Ectodermal cell (in vitro differentiated cells): ENCODE measurements at regions not wholly inside any gene's neighbourhood (a gene's known extent, or its start where the extent isn't known, plus 50 kb on each side); places are given as distances from the start of the nearest gene placed in this dataset.

Source experiments
- H3K27ac ChIP-seq: 2 replicates; pipeline ENCODE4 v1.7.0; 2013; ENCODE audit warnings: mild to moderate bottlenecking, low read depth, low read length; ENCODE audit not compliant: insufficient read depth, poor library complexity, severe bottlenecking
- H3K27me3 ChIP-seq: 2 replicates; pipeline ENCODE4 v1.7.0; 2013; ENCODE audit warnings: mild to moderate bottlenecking, low read length; ENCODE audit not compliant: insufficient read depth, control insufficient read depth, poor library complexity, severe bottlenecking
- H3K36me3 ChIP-seq: one replicate; pipeline ENCODE4 v1.7.0; 2013; ENCODE audit warnings: low read length; ENCODE audit not compliant: control insufficient read depth, insufficient read depth
- H3K4me1 ChIP-seq: one replicate; pipeline ENCODE4 v1.7.0; 2013; ENCODE audit warnings: low read length; ENCODE audit not compliant: control insufficient read depth, insufficient read depth
- H3K4me3 ChIP-seq: 2 replicates; pipeline ENCODE4 v1.7.0; 2013; ENCODE audit warnings: low read depth, low read length, control low read depth; ENCODE audit not compliant: insufficient read depth
- H3K9me3 ChIP-seq: 2 replicates; pipeline ENCODE4 v1.7.0; 2013; ENCODE audit warnings: mild to moderate bottlenecking, low read length, moderate library complexity; ENCODE audit not compliant: control insufficient read depth
- WGBS, 2 experiments: methylation state at CpG; one replicate each; pipeline ENCODE4 v1.1.7; 2013; ENCODE audit warnings: missing lambda C conversion rate in 2 of 2; 5-methylcytosine and 5-hydroxymethylcytosine counted together

DNA sequence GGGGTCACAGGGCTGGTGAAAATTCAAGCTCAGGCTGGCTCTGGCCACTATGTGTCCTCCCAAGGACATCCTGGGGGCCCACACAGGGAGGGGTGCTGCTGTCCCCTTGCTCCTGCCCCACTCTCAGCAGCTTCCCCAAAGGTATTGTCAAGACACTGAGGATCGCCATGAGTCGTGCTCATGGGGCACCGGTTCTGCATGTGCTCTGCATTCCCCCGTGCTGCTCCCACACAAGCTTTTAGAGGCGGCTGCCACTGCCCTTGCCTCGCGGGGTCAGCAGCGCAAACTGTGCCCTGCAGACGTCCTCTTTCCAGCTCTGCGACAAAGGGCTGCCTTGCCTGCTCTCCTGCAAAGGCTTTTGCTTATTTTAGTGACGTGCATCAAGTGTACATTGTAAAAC, 179.8 kb downstream of the ERMARD start:
- Histone ChIP-seq H3K4me3 (no peak overlapping the region), H3K4me1 (peaks cover 8% of the 10 kb centered on the region), H3K27me3 (no peaks in the 10 kb centered on the region), H3K9me3 (no peaks in the 10 kb centered on the region), H3K27ac (no peak overlapping the region), H3K36me3 (no peaks in the 10 kb centered on the region)
- 77 to 81% methylated on average over 11 of the region's 11 CpGs for WGBS, 2 experiments

DNA sequence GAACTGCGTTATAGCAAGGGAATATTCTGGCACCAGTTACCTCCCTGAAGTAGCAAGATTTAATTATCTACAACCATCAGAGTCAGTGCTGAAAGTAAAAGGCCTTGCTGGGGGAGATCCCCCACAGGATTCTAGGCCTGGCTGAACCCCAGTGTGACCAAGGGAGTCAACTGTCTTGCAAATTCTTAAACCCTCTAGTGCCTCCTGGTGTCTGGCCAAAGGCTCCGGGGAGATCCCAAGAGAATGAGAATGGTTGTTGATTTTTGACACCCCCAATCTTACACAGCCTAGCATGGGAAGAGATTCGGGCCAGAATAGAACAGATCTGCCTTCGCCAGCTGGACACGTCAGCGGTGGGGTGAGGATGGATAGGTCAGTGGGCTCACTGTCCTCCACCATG, 179.4 kb downstream of the ERMARD start:
- no peak overlapping the region for H3K27ac ChIP-seq
- no peaks in the 10 kb centered on the region for H3K9me3 ChIP-seq
- no peak overlapping the region for H3K4me3 ChIP-seq
- H3K27me3 ChIP-seq, result no peaks in the 10 kb centered on the region
- no peaks in the 10 kb centered on the region for H3K36me3 ChIP-seq
- peaks cover 8% of the 10 kb centered on the region for H3K4me1 ChIP-seq
- 91 to 94% methylated on average over 6 of the region's 6 CpGs for WGBS, 2 experiments

DNA sequence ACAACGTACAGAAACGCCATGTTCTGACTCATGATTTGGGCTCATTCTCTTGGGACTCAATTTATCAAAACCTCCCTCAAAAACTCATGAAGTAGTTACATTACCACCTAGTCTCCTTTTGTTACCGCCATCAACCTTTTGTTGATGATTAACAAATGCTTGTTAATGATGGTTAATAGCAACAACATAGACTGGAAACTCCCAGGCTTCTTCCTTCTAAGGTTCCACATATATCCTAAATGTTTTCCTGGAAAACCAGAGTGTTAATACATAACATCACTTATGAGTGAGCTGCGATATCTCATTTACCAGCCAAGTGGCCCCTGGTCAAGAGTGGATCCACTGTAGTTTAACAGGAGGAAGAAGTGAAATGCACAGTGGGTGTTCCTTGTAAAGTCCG, 176.3 kb downstream of the ERMARD start:
- no peaks in the 10 kb centered on the region for H3K9me3 ChIP-seq
- no peak overlapping the region for H3K27ac ChIP-seq
- H3K4me3 ChIP-seq, result no peak overlapping the region
- H3K27me3 ChIP-seq, result no peaks in the 10 kb centered on the region
- H3K4me1 ChIP-seq, result peaks cover 7% of the 10 kb centered on the region
- WGBS, 2 experiments, result 91 to 92% methylated on average over 4 to 5 of the region's 5 CpGs
- no peaks in the 10 kb centered on the region for H3K36me3 ChIP-seq

DNA sequence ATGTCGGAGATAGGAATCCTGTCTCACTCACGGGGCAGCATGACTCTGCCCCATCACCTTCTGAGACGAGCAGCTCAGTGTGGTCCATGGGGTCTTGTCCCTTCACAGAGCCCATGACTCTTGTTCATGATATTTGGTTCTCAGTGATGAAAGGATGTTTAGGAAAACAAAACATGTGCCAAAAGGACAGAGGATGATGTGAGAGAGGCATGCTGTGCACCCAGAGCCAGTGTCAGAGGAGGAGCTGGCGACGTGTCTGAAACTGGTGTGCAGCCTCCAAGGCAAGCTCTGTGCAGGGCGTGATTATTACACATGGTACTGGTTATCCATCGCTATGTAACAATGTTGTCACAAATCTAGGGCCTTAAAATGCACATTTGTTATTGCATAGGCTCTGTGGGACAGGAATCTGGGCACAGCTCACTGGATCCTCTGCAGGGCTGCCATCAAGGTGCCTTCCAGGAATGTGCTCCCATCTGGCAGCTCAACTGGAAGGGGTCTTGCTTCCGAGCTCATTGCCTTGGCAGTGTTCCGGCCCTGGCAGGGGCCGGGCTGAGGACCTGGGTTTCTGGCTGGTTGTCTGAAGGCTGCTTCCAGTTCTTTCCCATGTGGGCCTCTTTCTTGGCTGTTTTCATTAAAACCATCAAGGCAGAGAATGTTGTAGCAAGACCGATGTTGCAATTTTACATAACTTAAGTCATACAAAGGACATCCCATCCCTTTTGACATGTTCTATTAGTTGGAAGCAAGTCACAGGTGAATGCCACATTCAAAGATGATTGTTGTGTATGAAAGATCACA, 175.4 kb downstream of the ERMARD start:
- H3K9me3 ChIP-seq, result no peaks in the 10 kb centered on the region
- peaks cover 6% of the 10 kb centered on the region for H3K4me1 ChIP-seq
- whole genome bisulfite sequencing, 2 experiments, result 95 to 96% methylated on average over 11 of the region's 11 CpGs
- no peak overlapping the region for H3K4me3 ChIP-seq
- H3K27me3 ChIP-seq, result no peaks in the 10 kb centered on the region
- no peak overlapping the region for H3K27ac ChIP-seq
- no peaks in the 10 kb centered on the region for H3K36me3 ChIP-seq

DNA sequence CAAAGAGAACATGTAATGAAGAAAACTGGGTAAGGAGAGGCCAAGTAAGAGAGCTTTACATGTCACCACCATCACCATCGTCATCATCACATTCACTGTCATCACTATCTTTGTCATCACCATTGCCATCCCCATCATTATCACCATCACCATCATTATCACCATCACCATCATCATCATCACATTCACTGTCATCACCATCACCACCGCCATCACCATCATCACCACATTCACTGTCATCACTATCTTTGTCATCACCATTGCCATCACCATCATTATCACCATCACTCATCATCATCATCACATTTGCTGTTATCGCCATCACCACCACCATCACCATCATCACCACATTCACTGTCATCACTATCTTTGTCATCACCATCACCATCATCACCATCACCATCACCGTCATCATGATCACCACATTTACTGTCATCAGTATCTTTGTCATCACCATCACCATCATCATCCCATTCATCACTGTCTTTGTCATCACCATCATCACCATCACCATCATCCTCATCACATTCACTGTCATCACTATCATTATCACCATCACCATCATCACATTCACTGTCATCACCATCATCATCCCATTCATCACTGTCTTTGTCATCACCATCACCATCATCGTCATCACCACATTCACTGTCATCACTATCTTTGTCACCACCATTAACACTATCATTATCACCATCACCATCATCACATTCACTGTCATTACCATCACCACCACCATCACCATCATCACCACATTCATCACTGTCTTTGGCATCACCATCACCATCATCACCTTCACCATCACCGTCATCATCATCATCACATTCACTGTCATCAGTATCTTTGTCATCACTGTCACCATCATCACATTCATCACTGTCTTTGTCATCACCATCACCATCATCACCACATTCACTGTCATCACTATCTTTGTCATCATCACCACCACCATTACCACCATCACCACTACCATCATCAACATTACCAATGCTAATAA, 172.3 kb downstream of the ERMARD start:
- Histone ChIP-seq H3K4me1 (peaks cover 8% of the 10 kb centered on the region), H3K27me3 (no peaks in the 10 kb centered on the region), H3K36me3 (no peaks in the 10 kb centered on the region), H3K27ac (no peak overlapping the region), H3K4me3 (no peak overlapping the region), H3K9me3 (no peaks in the 10 kb centered on the region)
- 85 to 88% methylated on average over 6 of the region's 6 CpGs for WGBS, 2 experiments

DNA sequence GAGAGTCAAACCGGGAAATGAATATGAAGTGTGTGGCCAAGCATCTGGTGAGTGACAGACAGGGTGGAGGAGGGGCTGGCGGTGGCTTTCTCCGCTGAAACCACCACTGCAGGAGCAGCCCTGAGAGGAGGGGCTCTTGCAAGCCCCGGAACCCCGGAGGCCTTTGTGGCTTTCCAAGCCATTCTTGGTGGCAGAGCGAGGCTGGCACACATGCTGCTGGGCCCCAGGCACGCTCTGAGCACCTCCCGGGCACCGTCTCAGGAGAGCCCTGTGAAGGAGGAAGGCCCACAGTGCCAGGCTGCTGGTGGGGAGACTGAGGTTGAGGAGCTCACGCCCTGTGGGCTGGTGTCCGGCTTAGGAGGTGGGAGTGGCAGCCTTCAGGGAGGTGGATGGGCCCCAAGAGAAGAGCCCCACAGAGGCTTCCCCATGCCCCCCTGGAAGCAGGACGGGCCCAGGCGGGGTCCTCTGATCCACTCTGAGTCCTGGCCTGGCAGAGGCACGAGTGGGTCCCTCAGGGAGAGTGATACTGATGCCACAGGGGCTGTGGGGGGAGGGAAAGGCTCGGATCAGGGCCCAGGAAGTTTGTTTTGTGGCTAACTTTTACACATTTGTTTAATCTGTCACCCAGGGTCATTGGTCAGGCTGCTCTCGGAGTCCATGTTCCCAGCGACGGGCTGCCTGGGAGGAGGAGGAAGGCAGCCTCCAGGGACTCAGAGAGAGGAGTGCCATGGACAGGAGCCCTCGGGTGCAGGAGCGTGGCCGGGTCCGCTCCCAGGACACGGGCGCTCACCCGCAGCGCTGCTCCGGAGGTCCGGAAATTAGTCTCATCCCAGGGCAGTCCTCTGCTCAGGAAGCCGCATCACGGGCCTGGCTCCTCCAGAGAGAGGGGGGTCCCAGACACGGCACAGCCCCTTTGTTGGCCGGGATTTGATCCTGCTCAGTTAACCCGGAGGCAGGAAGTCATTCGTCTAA, 170.7 kb downstream of the ERMARD start:
- H3K9me3 ChIP-seq, result no peaks in the 10 kb centered on the region
- no peak overlapping the region for H3K4me3 ChIP-seq
- no peaks in the 10 kb centered on the region for H3K36me3 ChIP-seq
- peaks cover 8% of the 10 kb centered on the region for H3K4me1 ChIP-seq
- no peaks in the 10 kb centered on the region for H3K27me3 ChIP-seq
- H3K27ac ChIP-seq, result no peak overlapping the region
- 80 to 82% methylated on average over 34 of the region's 34 CpGs for WGBS, 2 experiments

DNA sequence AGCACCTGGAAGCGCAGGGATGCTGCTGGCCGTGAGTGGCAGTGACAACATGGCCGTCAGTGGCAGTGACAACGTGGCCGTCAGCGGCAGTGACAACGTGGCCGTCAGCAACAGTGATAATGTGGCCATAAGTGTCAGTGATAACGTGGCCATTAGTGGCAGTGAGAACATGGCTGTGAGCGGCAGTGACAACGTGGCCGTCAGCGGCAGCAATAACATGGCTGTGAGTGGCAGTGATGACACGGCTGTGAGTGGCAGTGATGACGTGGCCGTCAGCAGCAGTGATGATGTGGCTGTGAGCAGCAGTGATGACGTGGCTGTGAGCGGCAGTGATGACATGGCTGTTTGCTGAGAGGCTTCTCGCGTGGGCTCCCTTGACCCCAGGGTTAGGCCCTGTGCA, 169.8 kb downstream of the ERMARD start:
- H3K9me3 ChIP-seq, result no peaks in the 10 kb centered on the region
- H3K4me1 ChIP-seq, result peaks cover 8% of the 10 kb centered on the region
- H3K27me3 ChIP-seq, result no peaks in the 10 kb centered on the region
- no peaks in the 10 kb centered on the region for H3K36me3 ChIP-seq
- no peak overlapping the region for H3K27ac ChIP-seq
- WGBS, 2 experiments, result 96% methylated on average over 20 of the region's 20 CpGs
- no peak overlapping the region for H3K4me3 ChIP-seq

DNA sequence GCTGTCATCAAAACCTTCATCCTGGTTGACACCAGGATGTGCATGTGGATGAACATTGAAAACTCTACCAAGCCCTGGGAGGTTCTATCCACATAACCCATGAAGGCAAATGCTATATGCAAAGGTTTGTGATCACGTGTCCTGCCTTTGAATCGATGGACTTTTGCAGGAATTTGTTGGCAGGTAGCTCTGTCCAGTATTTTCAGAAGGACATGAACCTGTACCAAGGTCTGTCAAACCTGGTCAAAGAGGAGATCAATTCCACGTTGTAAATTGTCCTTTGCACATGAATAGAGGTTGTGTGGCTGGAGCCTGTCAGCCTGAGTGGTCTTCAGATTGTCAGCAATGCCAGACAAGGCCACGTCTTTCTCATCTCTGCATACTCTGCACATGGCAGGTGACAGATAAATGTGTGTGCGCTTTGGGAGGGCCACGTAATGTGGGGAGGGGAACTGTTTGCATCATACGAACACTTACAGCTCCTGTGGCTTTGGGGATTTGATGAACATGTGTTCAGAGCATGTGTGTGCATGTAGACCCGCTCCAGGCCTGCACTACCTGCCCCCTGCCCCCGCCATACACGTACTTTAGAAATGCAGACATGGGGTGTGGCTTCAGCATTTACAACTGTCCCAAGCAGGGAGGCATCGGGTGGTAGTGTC, 169.1 kb downstream of the ERMARD start:
- Histone ChIP-seq H3K27ac (no peak overlapping the region), H3K36me3 (no peaks in the 10 kb centered on the region), H3K4me3 (no peak overlapping the region), H3K27me3 (no peaks in the 10 kb centered on the region), H3K4me1 (peaks cover 8% of the 10 kb centered on the region), H3K9me3 (no peaks in the 10 kb centered on the region)
- WGBS, 2 experiments, result 84 to 85% methylated on average over 11 of the region's 11 CpGs

DNA sequence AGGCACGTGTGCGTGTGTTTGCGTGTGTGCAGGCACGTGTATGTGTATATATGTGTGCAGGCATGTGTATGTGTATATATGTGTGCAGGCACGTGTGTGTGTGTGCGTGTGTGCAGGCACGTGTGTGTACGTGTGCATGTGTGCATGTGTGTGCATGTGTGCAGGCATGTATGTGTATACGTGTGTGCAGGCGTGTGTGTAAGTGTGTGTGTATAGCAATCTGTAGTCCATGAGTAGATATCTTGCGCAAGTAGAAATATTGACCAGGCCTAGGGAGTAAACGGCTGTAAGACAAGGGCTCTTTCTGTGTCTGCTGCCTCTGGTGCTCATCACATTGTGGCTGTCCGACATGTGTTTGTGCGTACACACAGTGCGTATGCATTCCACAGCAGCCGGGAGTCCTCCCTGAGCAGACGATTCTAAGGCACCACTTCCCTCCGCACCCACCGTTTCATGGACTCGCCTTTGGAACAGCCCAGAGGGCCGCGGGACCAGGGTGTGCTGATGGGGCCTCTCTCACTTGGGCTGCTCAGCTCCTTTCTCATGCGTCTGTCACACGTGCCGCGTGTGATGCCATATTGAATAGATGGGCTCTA, 167.6 kb downstream of the ERMARD start:
- Histone ChIP-seq H3K27me3 (no peaks in the 10 kb centered on the region), H3K36me3 (no peaks in the 10 kb centered on the region), H3K27ac (no peak overlapping the region), H3K4me3 (no peak overlapping the region), H3K4me1 (peaks cover 8% of the 10 kb centered on the region), H3K9me3 (no peaks in the 10 kb centered on the region)
- WGBS, 2 experiments, result 92% methylated on average over 26 of the region's 26 CpGs
